ENCODE measurements at regions not wholly inside any gene's neighbourhood (a gene's known extent, or its start where the extent isn't known, plus 50 kb on each side); places are given as distances from the start of the nearest gene placed in this dataset.

- peaks cover 12% of the 10 kb centered on the region for H3K27me3 ChIP-seq (ENCODE audit: insufficient read depth, low read length, poor library complexity)
- H3K4me1 ChIP-seq (ENCODE audit: insufficient read depth, low read length) = no peaks in the 10 kb centered on the region
- H3K79me2 ChIP-seq (ENCODE audit: insufficient read depth, low read length) = no peaks in the 10 kb centered on the region
- no peak overlapping the region for H3K9ac ChIP-seq (ENCODE audit: low read depth, low read length)
- no peaks in the 10 kb centered on the region for H3K36me3 ChIP-seq (ENCODE audit: insufficient read depth, low read length)
- H3K27ac ChIP-seq (ENCODE audit: low read length) = no peak overlapping the region
- ATAC-seq (ENCODE audit: insufficient read depth, low read depth) (no peak), DNase-seq (no peak)
- no peak overlapping the region for H3K4me3 ChIP-seq (ENCODE audit: low read depth in 1 of 2, low read length in 2 of 2)
- H3K4me2 ChIP-seq (ENCODE audit: insufficient read depth, low read length) = no peak overlapping the region
- no peaks in the 10 kb centered on the region for H3K9me3 ChIP-seq (ENCODE audit: insufficient read depth, low read length, severe bottlenecking)
- H4K20me1 ChIP-seq (ENCODE audit: insufficient read depth, low read length) = no peaks in the 10 kb centered on the region
- TF ChIP-seq CTCF (IDR thresholded peaks at IDR 0.05; ENCODE audit: borderline replicate concordance, extremely low read depth, low read length, poor library complexity, severe bottlenecking) = no peak
- TF ChIP-seq EZH2 (IDR thresholded peaks at IDR 0.05; ENCODE audit: borderline replicate concordance, low read depth, low read length, severe bottlenecking) = no peak
- H2AFZ ChIP-seq (ENCODE audit: low read depth, low read length) = no peak overlapping the region
Observed at GRCh38 chr13:27327633-27328032, 57.0 kb downstream of the RASL11A start.

- DNase-seq = no peak
- Histone ChIP-seq H3K79me2 (ENCODE audit: insufficient read depth, low read length) (no peaks in the 10 kb centered on the region), H3K36me3 (ENCODE audit: insufficient read depth, low read length) (no peaks in the 10 kb centered on the region), H3K27ac (ENCODE audit: low read length) (no peak overlapping the region), H3K4me3 (ENCODE audit: low read depth in 1 of 2, low read length in 2 of 2) (no peak overlapping the region), H2AFZ (ENCODE audit: low read depth, low read length) (no peak overlapping the region), H3K4me1 (ENCODE audit: insufficient read depth, low read length) (no peaks in the 10 kb centered on the region), H3K27me3 (ENCODE audit: insufficient read depth, low read length, poor library complexity) (peaks cover 12% of the 10 kb centered on the region), H3K4me2 (ENCODE audit: insufficient read depth, low read length) (no peak overlapping the region), H3K9ac (ENCODE audit: low read depth, low read length) (no peak overlapping the region), H3K9me3 (ENCODE audit: insufficient read depth, low read length, severe bottlenecking) (no peaks in the 10 kb centered on the region), H4K20me1 (ENCODE audit: insufficient read depth, low read length) (no peaks in the 10 kb centered on the region)
- no peak for ATAC-seq (ENCODE audit: insufficient read depth, low read depth)
- TF ChIP-seq CTCF (IDR thresholded peaks at IDR 0.05; ENCODE audit: borderline replicate concordance, extremely low read depth, low read length, poor library complexity, severe bottlenecking) = no peak
Observed at GRCh38 chr13:27329210-27329609, 58.6 kb downstream of the RASL11A start.

GRCh38 chr13:27334774-27335435 lies 64.3 kb downstream of the RASL11A start:
- H3K27ac ChIP-seq (ENCODE audit: low read length) = no peak overlapping the region
- H3K27me3 ChIP-seq (ENCODE audit: insufficient read depth, low read length, poor library complexity) = peaks cover 22% of the 10 kb centered on the region
- no peaks in the 10 kb centered on the region for H3K36me3 ChIP-seq (ENCODE audit: insufficient read depth, low read length)
- H3K4me1 ChIP-seq (ENCODE audit: insufficient read depth, low read length) = no peaks in the 10 kb centered on the region
- no peak overlapping the region for H3K4me2 ChIP-seq (ENCODE audit: insufficient read depth, low read length)
- TF ChIP-seq CTCF (IDR thresholded peaks at IDR 0.05; ENCODE audit: borderline replicate concordance, extremely low read depth, low read length, poor library complexity, severe bottlenecking) (no peak), EZH2 (IDR thresholded peaks at IDR 0.05; ENCODE audit: borderline replicate concordance, low read depth, low read length, severe bottlenecking) (no peak)
- no peak overlapping the region for H3K9ac ChIP-seq (ENCODE audit: low read depth, low read length)
- H3K4me3 ChIP-seq (ENCODE audit: low read depth in 1 of 2, low read length in 2 of 2) = no peak overlapping the region
- H4K20me1 ChIP-seq (ENCODE audit: insufficient read depth, low read length) = no peaks in the 10 kb centered on the region
- H2AFZ ChIP-seq (ENCODE audit: low read depth, low read length) = no peak overlapping the region
- ATAC-seq (ENCODE audit: insufficient read depth, low read depth) = no peak
- no peak for DNase-seq
- H3K79me2 ChIP-seq (ENCODE audit: insufficient read depth, low read length) = no peaks in the 10 kb centered on the region
- H3K9me3 ChIP-seq (ENCODE audit: insufficient read depth, low read length, severe bottlenecking) = no peaks in the 10 kb centered on the region
